ENCODE measurements at regions not wholly inside any gene's neighbourhood (a gene's known extent, or its start where the extent isn't known, plus 50 kb on each side); places are given as distances from the start of the nearest gene placed in this dataset.

- Mint-ChIP-seq H3K27ac (no peak overlapping the region), H3K9me3 (peaks cover 11% of the 10 kb centered on the region), H3K27me3 (no peaks in the 10 kb centered on the region), H3K36me3 (peaks cover 5% of the 10 kb centered on the region), H3K4me3 (peak overlapping the region; percentile 0), H3K4me1 (ENCODE audit: unreplicated experiment) (peaks cover 28% of the 10 kb centered on the region)
- no peak for TF ChIP-seq CTCF (conservative IDR thresholded peaks at IDR 0.05)
- DNase-seq (ENCODE audit: extremely low spot score, unreplicated experiment): no peak
Measured at GRCh38 chr21:16011719-16012118, 281.9 kb downstream of the USP25 start.

- Mint-ChIP-seq H3K9me3 (peaks cover 16% of the 10 kb centered on the region), H3K4me3 (no peak overlapping the region), H3K4me1 (ENCODE audit: unreplicated experiment) (peaks cover 15% of the 10 kb centered on the region), H3K27ac (no peak overlapping the region), H3K36me3 (peaks cover 10% of the 10 kb centered on the region), H3K27me3 (no peaks in the 10 kb centered on the region)
- no peak for DNase-seq (ENCODE audit: extremely low spot score, unreplicated experiment)
- no peak for TF ChIP-seq CTCF (conservative IDR thresholded peaks at IDR 0.05)
Measured at GRCh38 chr21:16013570-16013969, 283.8 kb downstream of the USP25 start.

GRCh38 chr21:16020878-16021277 lies 291.1 kb downstream of the USP25 start:
- Mint-ChIP-seq H3K4me3 (no peak overlapping the region), H3K36me3 (peaks cover 5% of the 10 kb centered on the region), H3K27me3 (no peaks in the 10 kb centered on the region), H3K9me3 (peaks cover 5% of the 10 kb centered on the region), H3K27ac (no peak overlapping the region), H3K4me1 (ENCODE audit: unreplicated experiment) (no peaks in the 10 kb centered on the region)
- no peak for TF ChIP-seq CTCF (conservative IDR thresholded peaks at IDR 0.05)
- no peak for DNase-seq (ENCODE audit: extremely low spot score, unreplicated experiment)

GRCh38 chr21:16022116-16022515 lies 292.3 kb downstream of the USP25 start:
- Mint-ChIP-seq H3K4me1 (ENCODE audit: unreplicated experiment) (no peaks in the 10 kb centered on the region), H3K27me3 (no peaks in the 10 kb centered on the region), H3K4me3 (no peak overlapping the region), H3K9me3 (peaks cover 9% of the 10 kb centered on the region), H3K27ac (no peak overlapping the region), H3K36me3 (peaks cover 8% of the 10 kb centered on the region)
- no peak for TF ChIP-seq CTCF (conservative IDR thresholded peaks at IDR 0.05)
- no peak for DNase-seq (ENCODE audit: extremely low spot score, unreplicated experiment)

- H3K36me3 Mint-ChIP-seq: peaks cover 8% of the 10 kb centered on the region
- H3K27me3 Mint-ChIP-seq: no peaks in the 10 kb centered on the region
- no peaks in the 10 kb centered on the region for H3K4me1 Mint-ChIP-seq (ENCODE audit: unreplicated experiment)
- no peak overlapping the region for H3K27ac Mint-ChIP-seq
- peaks cover 13% of the 10 kb centered on the region for H3K9me3 Mint-ChIP-seq
- no peak for DNase-seq (ENCODE audit: extremely low spot score, unreplicated experiment)
- no peak for TF ChIP-seq CTCF (conservative IDR thresholded peaks at IDR 0.05)
- no peak overlapping the region for H3K4me3 Mint-ChIP-seq
Measured at GRCh38 chr21:16022921-16023320, 293.1 kb downstream of the USP25 start.

GRCh38 chr21:16028142-16028541 lies 298.4 kb downstream of the USP25 start:
- no peak for TF ChIP-seq CTCF (conservative IDR thresholded peaks at IDR 0.05)

More at GRCh38 chr21:16028142-16028541, 298.4 kb downstream of the USP25 start:
- Mint-ChIP-seq H3K27ac (no peak overlapping the region), H3K9me3 (peaks cover 8% of the 10 kb centered on the region), H3K36me3 (peaks cover 4% of the 10 kb centered on the region), H3K4me3 (no peak overlapping the region), H3K27me3 (no peaks in the 10 kb centered on the region), H3K4me1 (ENCODE audit: unreplicated experiment) (no peaks in the 10 kb centered on the region)
- DNase-seq (ENCODE audit: extremely low spot score, unreplicated experiment): no peak

All from type B pancreatic cell (in vitro differentiated cells).